ENCODE measurements at regions not wholly inside any gene's neighbourhood (a gene's known extent, or its start where the extent isn't known, plus 50 kb on each side); places are given as distances from the start of the nearest gene placed in this dataset.

- H3K4ac ChIP-seq (ENCODE audit: low read depth, low read length): no peak overlapping the region
Measured at GRCh38 chr13:63433546-63434150, 2018.0 kb upstream of the PCDH20 start.

More at GRCh38 chr13:63433546-63434150, 2018.0 kb upstream of the PCDH20 start:
- Mint-ChIP-seq H3K4me1 (peaks cover 0 to 6% of the 10 kb centered on the region in 2 experiments; a peak in 1 of 4 replicates), H3K9me3 (no peaks in the 10 kb centered on the region), H3K36me3 (ENCODE audit: insufficient read depth in 1 of 3, low read depth in 3 of 3) (no peaks in the 10 kb centered on the region; a peak in 2 of 7 replicates), H3K27me3 (ENCODE audit: low read depth) (no peaks in the 10 kb centered on the region), H3K27ac (no peak overlapping the region), H3K4me3 (no peak overlapping the region)
- no peak overlapping the region for H2BK12ac ChIP-seq (ENCODE audit: insufficient read length, low read depth, low read length)
- no peak overlapping the region for H2BK15ac ChIP-seq (ENCODE audit: low read depth, low read length)
- no peak overlapping the region for H4K91ac ChIP-seq (ENCODE audit: insufficient read length, low read depth, low read length)
- H3K4me1 ChIP-seq (ENCODE audit: insufficient read depth, low read length): no peaks in the 10 kb centered on the region
- no peak overlapping the region for H2AFZ ChIP-seq (ENCODE audit: low read length)
- no peaks in the 10 kb centered on the region for H3K27me3 ChIP-seq (ENCODE audit: insufficient read depth, low read length)
- H3K79me1 ChIP-seq (ENCODE audit: insufficient read depth, low read depth, low read length, poor library complexity, severe bottlenecking): no peaks in the 10 kb centered on the region
- H4K5ac ChIP-seq (ENCODE audit: insufficient read length, low read depth, low read length): no peak overlapping the region
- H3K18ac ChIP-seq (ENCODE audit: insufficient read length, low read depth, low read length): no peak overlapping the region
- no peaks in the 10 kb centered on the region for H4K20me1 ChIP-seq (ENCODE audit: control insufficient read depth, insufficient read depth, insufficient read length)
- no peak overlapping the region for H3K23ac ChIP-seq (ENCODE audit: insufficient read length, low read depth, low read length)
- no peak overlapping the region for H3K4me2 ChIP-seq (ENCODE audit: insufficient read depth, insufficient read length, low read length)
- no peak for DNase-seq
- no peak overlapping the region for H2BK20ac ChIP-seq (ENCODE audit: low read depth, low read length, poor library complexity, severe bottlenecking)
- H3K9ac ChIP-seq (ENCODE audit: extremely low read depth, insufficient read length, low read length): no peak overlapping the region
- no peak overlapping the region for H3K14ac ChIP-seq (ENCODE audit: insufficient read depth, low read length)
- no peaks in the 10 kb centered on the region for H3K23me2 ChIP-seq (ENCODE audit: insufficient read length, low read depth, low read length, poor library complexity, severe bottlenecking)
- no peak overlapping the region for H2BK5ac ChIP-seq (ENCODE audit: insufficient read length, low read length)
- H3K56ac ChIP-seq (ENCODE audit: insufficient read length, low read depth, low read length): no peak overlapping the region
- no peak overlapping the region for H3T11ph ChIP-seq (ENCODE audit: low read length)
- no peak overlapping the region for H4K8ac ChIP-seq (replicated peaks; ENCODE audit: insufficient read length, low read depth, low read length)
- H3K79me2 ChIP-seq (ENCODE audit: insufficient read depth, low read length): no peaks in the 10 kb centered on the region
- no peak overlapping the region for H3K27ac ChIP-seq (ENCODE audit: insufficient read length, low read depth, low read length)
- no peaks in the 10 kb centered on the region for H3K9me3 ChIP-seq (ENCODE audit: control insufficient read depth, low read depth, low read length)
- no peak for TF ChIP-seq CTCF (conservative IDR thresholded peaks at IDR 0.05)
- H2BK120ac ChIP-seq (ENCODE audit: low read depth, low read length, poor library complexity, severe bottlenecking): no peak overlapping the region
- H2AK5ac ChIP-seq (ENCODE audit: insufficient read length, low read length): no peak overlapping the region
